ENCODE measurements at regions not wholly inside any gene's neighbourhood (a gene's known extent, or its start where the extent isn't known, plus 50 kb on each side); places are given as distances from the start of the nearest gene placed in this dataset.

GRCh38 chr6:122072014-122072647 lies 327.3 kb upstream of the HSF2 start:
- ChIA-PET CTCF (ENCODE audit: low intra/inter-chr PET ratio) (no interaction called here), POLR2A (no interaction called here)
- no peaks in the 10 kb centered on the region for H3K4me1 ChIP-seq (replicated peaks in 1 of 2; ENCODE audit: control insufficient read depth in 2 of 2, insufficient read depth in 2 of 2, low read length in 2 of 2)
- H3K9me1 ChIP-seq (ENCODE audit: control insufficient read depth, insufficient read depth, low read length): no peaks in the 10 kb centered on the region
- no peak overlapping the region for H3K4me3 ChIP-seq
- no peak for DNase-seq (ENCODE audit: extremely low read depth in 1 of 4, low spot score in 3 of 4)
- no peaks in the 10 kb centered on the region for H3K27me3 ChIP-seq (ENCODE audit: control insufficient read depth in 2 of 2, insufficient read depth in 2 of 2, low read length in 2 of 2)
- no peaks in the 10 kb centered on the region for H3K36me3 ChIP-seq (ENCODE audit: control insufficient read depth, insufficient read depth, low read length)
- 0% methylated on average over 8 of the region's 8 CpGs for WGBS (ENCODE audit: insufficient coverage, low coverage, missing lambda C conversion rate)
- no peak for ATAC-seq
- in situ Hi-C loops (cut with MboI): no loop called here
- H4K20me1 ChIP-seq (replicated peaks; ENCODE audit: control insufficient read depth, insufficient read depth, low read length): no peaks in the 10 kb centered on the region
- H3K27ac ChIP-seq (ENCODE audit: extremely low read depth, low read depth, low read length): no peak overlapping the region
- no peaks in the 10 kb centered on the region for H3K9me3 ChIP-seq (replicated peaks; ENCODE audit: control insufficient read depth, insufficient read depth, low read depth, low read length)
- H3K79me2 ChIP-seq (ENCODE audit: control insufficient read depth, insufficient read depth, low read length): no peaks in the 10 kb centered on the region
- no peak overlapping the region for H3K4me2 ChIP-seq (ENCODE audit: insufficient read depth, low read length)
- no peak overlapping the region for H3K9ac ChIP-seq (ENCODE audit: insufficient read depth in 1 of 2, low read depth in 2 of 2, low read length in 2 of 2)
- intact Hi-C loops (cut with micrococcal nuclease): no loop called here
- H2AFZ ChIP-seq (ENCODE audit: low read depth, low read length): no peak overlapping the region
- FAIRE-seq: no peak
- BruUV-seq (replicated peaks): no TSS peak
- TF ChIP-seq GABPB1 (CRISPR knock-in tag; IDR thresholded peaks at IDR 0.05) (no peak), BRD9 (IDR thresholded peaks at IDR 0.05; ENCODE audit: low read depth, partially characterized antibody) (no peak), ZNF280B (CRISPR knock-in tag; IDR thresholded peaks at IDR 0.05) (no peak), ZNF311 (CRISPR knock-in tag; IDR thresholded peaks at IDR 0.05) (no peak), SAFB (IDR thresholded peaks at IDR 0.05; ENCODE audit: borderline replicate concordance, low read depth, low read length) (no peak), TBP (optimal IDR thresholded peaks at IDR 0.05; ENCODE audit: low read depth, low read length) (no peak), ZNF584 (CRISPR knock-in tag; IDR thresholded peaks at IDR 0.05; ENCODE audit: low read depth) (no peak), ZNF197 (CRISPR knock-in tag; IDR thresholded peaks at IDR 0.05; ENCODE audit: low read depth) (no peak), SRSF1 (IDR thresholded peaks at IDR 0.05; ENCODE audit: low read depth, low read length) (no peak), SMARCA5 (IDR thresholded peaks at IDR 0.05) (no peak), MGA (IDR thresholded peaks at IDR 0.05) (no peak)

Measured in K562 (cell line).